Kidney (tissue), 13 donors: ENCODE measurements at regions not wholly inside any gene's neighbourhood (a gene's known extent, or its start where the extent isn't known, plus 50 kb on each side); places are given as distances from the start of the nearest gene placed in this dataset.

ENCODE experiments used
- DNase-seq, 5 donors: peaks; one replicate each; pipeline ENCODE4 v3.0.0-alpha.2; 2013 to 2020
- FAIRE-seq: peaks from 2 replicates; lab custom pipeline; 2012; peaks lifted over from hg19 to GRCh38; lab: Jason Lieb, UNC
- H3K27ac ChIP-seq, 2 donors: one replicate each; pipeline ENCODE4 v1.7.0; 2013; ENCODE audit warnings: low read depth in 2 of 2, low read length in 2 of 2, inconsistent platforms in 1 of 2
- H3K27me3 ChIP-seq: one replicate; pipeline ENCODE4 v1.7.1; 2013; ENCODE audit warnings: low read length, inconsistent platforms; ENCODE audit not compliant: control insufficient read depth, insufficient read depth
- H3K36me3 ChIP-seq, 3 donors: one replicate each; pipeline versions ENCODE4 v1.7.0 to v1.7.1; 2013; ENCODE audit warnings: low read length in 3 of 3, control low read depth in 1 of 3, inconsistent platforms in 1 of 3; ENCODE audit not compliant: insufficient read depth in 3 of 3, control insufficient read depth in 2 of 3
- H3K4me1 ChIP-seq, 3 donors: one replicate each; pipeline versions ENCODE4 v1.7.0 to v1.7.1; 2013; ENCODE audit warnings: low read length in 3 of 3, inconsistent platforms in 1 of 3, low read depth in 1 of 3; ENCODE audit not compliant: control insufficient read depth in 2 of 3, insufficient read depth in 2 of 3
- H3K4me3 ChIP-seq, 3 donors: one replicate each; pipeline versions ENCODE4 v1.7.0 to v1.8.1; 2013; ENCODE audit warnings: low read length in 3 of 3, control low read depth in 1 of 3, inconsistent platforms in 1 of 3
- H3K9ac ChIP-seq, 3 donors: one replicate each; pipeline versions ENCODE4 v1.7.0 to v1.7.1; 2013; ENCODE audit warnings: low read length in 3 of 3, control low read depth in 1 of 3, inconsistent platforms in 1 of 3
- H3K9me3 ChIP-seq, 3 donors: one replicate each; pipeline versions ENCODE4 v1.7.0 to v1.7.1; 2013; ENCODE audit warnings: low read length in 3 of 3, control low read depth in 1 of 3, inconsistent platforms in 1 of 3; ENCODE audit not compliant: control insufficient read depth in 2 of 3, insufficient read depth in 1 of 3
- CTCF ChIP-seq: IDR thresholded peaks from 3 replicates; pipeline ENCODE4 v1.5.1; 2012; ENCODE audit warnings: mild to moderate bottlenecking, moderate library complexity, borderline replicate concordance; ENCODE audit not compliant: insufficient read depth; ENCODE audit errors: extremely low read depth
- intact Hi-C: fragments of 100-400 bp; cut with DNase I; formaldehyde crosslinking; loops from one replicate; pipeline ENCODE4 v1.11.1; 2022
- donor health status: control.
- donor health status: control.
- donor health status: control.
- donor health status: control.
- donor health status: control.
- donor health status: DM: yes; HTN: yes; CAD: no.
- donor health status: Normal renal cell carcinoma (clear cell type).

GRCh38 chr7:114100810-114101209 lies 182.0 kb upstream of the PPP1R3A start:
- Histone ChIP-seq H3K4me3 (no peak overlapping the region), H3K27me3 (no peaks in the 10 kb centered on the region), H3K4me1 (no peaks in the 10 kb centered on the region), H3K9ac (no peak overlapping the region), H3K9me3 (no peaks in the 10 kb centered on the region), H3K27ac (no peak overlapping the region), H3K36me3 (no peaks in the 10 kb centered on the region)
- DNase-seq (no peak), FAIRE-seq (no peak)
- intact Hi-C loops: no loop called here
- no peak for TF ChIP-seq CTCF

DNA sequence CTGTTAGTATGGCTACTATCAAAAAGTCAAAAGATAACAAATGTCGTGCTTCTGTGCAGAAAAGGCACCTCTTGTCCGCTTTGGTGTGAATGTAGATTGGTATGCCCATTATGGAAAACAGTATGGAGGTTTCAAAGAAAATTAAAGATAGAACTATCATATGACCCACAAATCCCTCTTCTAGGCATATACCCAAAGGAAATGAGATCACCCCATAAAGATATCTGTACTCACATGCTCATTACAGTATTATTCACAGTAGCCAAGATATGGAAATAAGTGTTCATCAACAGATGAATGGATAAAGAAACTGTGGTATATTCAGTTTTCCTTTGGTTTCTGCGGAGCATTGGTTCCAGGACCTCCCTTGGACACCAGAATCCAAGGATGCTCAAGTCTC lies 180.5 kb upstream of the PPP1R3A start:
- Histone ChIP-seq H3K9me3 (no peaks in the 10 kb centered on the region), H3K27me3 (no peaks in the 10 kb centered on the region), H3K36me3 (no peaks in the 10 kb centered on the region), H3K27ac (no peak overlapping the region), H3K9ac (no peak overlapping the region), H3K4me3 (no peak overlapping the region), H3K4me1 (no peaks in the 10 kb centered on the region)
- intact Hi-C loops: no loop called here
- TF ChIP-seq CTCF: no peak
- FAIRE-seq (no peak), DNase-seq (no peak)

DNA sequence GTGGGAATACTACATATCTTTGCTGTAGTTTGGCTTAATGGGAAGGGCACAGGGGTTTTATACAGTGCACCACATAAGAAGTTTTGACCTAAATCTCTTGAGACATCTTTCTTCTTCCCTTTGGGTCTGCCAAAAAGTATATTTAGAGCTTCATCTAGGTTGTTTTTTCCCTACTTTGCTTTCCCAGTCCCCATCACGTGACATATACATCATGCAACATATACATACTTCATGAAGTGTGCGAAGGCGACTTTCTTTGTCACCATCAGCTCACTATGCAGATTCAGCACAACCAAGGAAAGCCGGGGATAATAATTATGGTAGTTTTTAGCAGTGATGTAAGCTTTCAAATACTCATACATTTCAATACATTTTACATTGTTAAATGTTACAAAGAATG lies 177.1 kb upstream of the PPP1R3A start:
- no peaks in the 10 kb centered on the region for H3K9me3 ChIP-seq
- no peak overlapping the region for H3K4me3 ChIP-seq
- no peaks in the 10 kb centered on the region for H3K4me1 ChIP-seq
- no peak overlapping the region for H3K27ac ChIP-seq
- H3K27me3 ChIP-seq: peaks cover 2% of the 10 kb centered on the region
- FAIRE-seq (no peak), DNase-seq (no peak)
- H3K36me3 ChIP-seq: no peaks in the 10 kb centered on the region
- TF ChIP-seq CTCF: no peak
- no peak overlapping the region for H3K9ac ChIP-seq
- intact Hi-C loops: no loop called here

DNA sequence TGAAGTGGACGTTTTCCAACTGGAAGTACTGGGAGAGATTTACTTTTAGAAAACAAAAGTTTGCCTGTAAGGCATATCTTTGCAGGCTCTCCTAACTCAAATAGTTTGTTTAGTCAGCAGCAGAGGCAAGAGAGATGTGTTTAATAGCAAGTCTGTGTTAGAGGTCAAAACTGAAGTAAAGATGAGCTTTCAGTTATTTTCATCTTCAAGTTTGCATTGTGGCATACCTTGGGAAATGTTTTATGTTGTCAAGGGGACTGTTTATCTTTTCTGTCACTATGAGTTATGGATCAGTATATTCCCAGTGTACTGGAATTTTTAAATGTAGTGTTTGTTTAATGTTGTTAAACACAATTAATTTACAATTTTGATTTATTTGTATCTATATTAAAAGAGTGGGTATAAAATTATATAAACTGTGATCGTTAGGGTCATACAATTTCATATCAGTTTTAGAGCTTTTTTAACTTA lies 169.7 kb upstream of the PPP1R3A start:
- Histone ChIP-seq H3K36me3 (no peaks in the 10 kb centered on the region), H3K27me3 (peaks cover 31% of the 10 kb centered on the region), H3K4me1 (peaks cover 0 to 10% (median 4%) of the 10 kb centered on the region in 3 donors), H3K4me3 (peak overlapping the region in 2 of 3 donors; percentile 26 to 56), H3K9me3 (no peaks in the 10 kb centered on the region), H3K9ac (no peak overlapping the region), H3K27ac (no peak overlapping the region)
- DNase-seq (peak in 1 of 5 donors; percentile 3), FAIRE-seq (peak; percentile 13)
- TF ChIP-seq CTCF: no peak
- intact Hi-C loops: no loop called here
